Ammon's horn (tissue), 1 donor: ENCODE measurements at regions not wholly inside any gene's neighbourhood (a gene's known extent, or its start where the extent isn't known, plus 50 kb on each side); places are given as distances from the start of the nearest gene placed in this dataset.
"Not testable (repeated sequence)": the region's sequence is repeated elsewhere in the genome, so short reads cannot be mapped to it uniquely, and the experiment has no call there.

Experiments used
- DNase-seq: peaks from one replicate; pipeline ENCODE4 v3.0.0-alpha.2; 2016; ENCODE audit warnings: low spot score

DNA sequence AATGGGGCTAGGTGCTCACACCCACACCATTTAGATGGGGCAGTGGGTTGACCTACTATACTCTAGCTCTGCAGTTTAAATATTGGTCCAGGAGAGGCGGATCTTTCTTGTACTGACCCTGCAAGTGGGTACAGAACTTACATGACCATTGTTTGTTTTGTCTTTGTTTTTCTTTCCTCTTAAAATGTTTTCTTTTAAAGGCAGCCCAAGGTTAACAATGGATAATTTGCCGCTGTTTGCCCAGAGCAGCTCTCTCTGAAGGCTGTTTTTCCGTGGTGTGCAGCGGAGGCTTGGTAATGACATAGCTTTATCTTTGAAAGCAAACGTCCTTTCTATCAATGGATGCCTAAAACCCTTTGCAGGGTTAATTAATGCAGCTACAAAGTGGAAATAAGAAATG lies 133.3 kb upstream of the MEX3C start:
- DNase-seq, result no peak

DNA sequence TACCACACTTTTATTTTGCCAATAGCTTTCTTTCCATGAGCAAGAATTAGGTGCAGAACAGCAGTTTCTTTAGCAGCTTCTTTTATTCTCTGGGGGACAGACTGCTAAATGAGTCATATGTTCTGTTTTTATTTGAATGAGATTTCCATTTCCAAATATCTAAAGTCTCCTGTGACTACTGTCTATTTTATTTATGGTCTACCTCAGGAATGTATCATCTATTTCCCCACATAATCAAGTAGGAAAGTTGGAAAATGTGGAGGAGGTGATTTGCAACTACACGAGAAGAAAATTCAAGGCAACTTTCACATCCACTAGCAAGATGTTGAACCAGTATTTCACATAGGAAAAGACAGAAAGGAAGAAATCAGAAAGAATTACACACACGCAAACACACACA lies 139.9 kb upstream of the MEX3C start:
- DNase-seq, result no peak

GRCh38 chr18:51339856-51340255 lies 142.4 kb upstream of the MEX3C start:
- no peak for DNase-seq

DNA sequence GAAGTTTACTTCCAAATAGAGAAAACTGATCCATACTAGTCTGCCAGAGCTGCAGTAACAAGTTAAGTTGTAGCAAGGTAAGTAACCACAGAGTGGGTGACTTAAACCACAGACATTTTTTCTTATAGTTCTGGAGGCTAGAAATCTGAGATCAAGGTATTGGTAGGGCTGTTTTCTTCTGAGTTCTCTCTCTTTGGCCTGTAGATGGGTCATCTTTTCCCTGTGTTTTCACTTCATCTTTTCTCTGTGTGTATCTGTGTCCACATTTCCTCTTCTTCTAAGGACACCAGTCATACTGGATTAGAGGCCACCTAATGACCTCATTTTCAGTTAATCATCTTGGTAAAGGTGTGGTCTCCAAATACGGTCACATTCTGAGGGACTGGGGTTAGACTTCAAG lies 142.9 kb upstream of the MEX3C start:
- no peak for DNase-seq

GRCh38 chr18:51342815-51343214 lies 145.3 kb upstream of the MEX3C start:
- no peak for DNase-seq

DNA sequence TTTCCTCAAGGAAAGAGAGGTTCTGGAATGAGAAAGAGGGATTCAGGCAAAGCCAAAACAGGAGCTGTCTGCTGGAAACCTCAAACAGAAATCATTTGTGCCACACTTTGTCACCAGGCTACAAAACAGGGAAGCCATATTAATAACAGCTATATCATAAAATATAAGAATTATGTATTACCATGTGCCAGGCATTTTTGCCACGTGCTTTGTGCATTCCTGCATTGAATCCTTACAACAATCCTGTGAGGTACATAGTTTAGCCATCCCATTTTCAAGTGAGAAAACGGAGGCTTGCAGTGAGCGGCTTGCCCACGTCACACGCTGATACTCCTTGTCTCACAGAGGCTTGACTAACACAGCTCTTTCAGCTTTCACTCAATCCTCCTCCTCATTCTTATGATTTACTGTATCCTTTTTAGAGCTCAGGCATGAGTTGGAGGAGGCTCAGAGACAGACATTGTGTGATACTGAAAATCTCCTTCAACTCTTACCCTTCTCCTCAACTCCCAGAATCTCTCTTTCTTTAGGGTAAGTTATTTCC lies 148.4 kb upstream of the MEX3C start:
- no peak for DNase-seq

- DNase-seq, result no peak
Measured at GRCh38 chr18:51346404-51346803, 148.9 kb upstream of the MEX3C start.

GRCh38 chr18:51350081-51350480 lies 152.6 kb upstream of the MEX3C start:
- no peak for DNase-seq

DNA sequence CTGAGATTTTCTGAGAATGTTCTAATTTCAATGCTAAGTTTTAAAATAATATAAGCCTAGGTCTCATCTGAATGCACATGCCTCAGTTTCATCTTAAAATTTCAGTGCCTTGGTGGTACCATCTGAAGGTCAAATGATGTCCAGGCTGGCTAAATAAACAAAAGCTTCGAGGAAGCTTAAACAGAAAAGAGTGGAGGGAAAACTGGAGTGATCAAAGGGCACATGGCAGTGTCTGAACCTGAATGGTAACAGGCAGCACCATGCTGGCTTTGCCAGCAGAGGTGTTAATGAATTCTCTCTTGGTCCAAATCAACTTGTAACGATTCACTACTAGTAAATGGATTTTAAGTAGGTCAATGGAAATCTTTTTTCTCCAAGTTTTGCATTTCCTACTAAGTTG lies 158.4 kb upstream of the MEX3C start:
- DNase-seq, result no peak

DNA sequence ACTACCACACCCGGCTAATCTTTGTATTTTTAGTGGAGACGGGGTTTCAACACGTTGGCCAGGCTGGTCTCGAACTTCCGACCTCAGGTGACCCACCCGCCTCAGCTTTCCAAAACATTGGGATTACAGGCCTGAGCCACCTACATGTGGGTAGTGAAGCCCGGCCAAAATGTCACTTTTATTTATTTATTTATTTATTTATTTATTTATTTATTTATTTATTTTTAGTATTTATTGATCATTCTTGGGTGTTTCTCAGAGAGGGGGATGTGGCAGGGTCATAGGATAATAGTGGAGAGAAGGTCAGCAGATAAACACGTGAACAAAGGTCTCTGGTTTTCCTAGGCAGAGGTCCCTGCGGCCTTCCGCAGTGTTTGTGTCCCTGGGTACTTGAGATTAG lies 162.8 kb upstream of the MEX3C start:
- DNase-seq, result not testable (repeated sequence)

DNA sequence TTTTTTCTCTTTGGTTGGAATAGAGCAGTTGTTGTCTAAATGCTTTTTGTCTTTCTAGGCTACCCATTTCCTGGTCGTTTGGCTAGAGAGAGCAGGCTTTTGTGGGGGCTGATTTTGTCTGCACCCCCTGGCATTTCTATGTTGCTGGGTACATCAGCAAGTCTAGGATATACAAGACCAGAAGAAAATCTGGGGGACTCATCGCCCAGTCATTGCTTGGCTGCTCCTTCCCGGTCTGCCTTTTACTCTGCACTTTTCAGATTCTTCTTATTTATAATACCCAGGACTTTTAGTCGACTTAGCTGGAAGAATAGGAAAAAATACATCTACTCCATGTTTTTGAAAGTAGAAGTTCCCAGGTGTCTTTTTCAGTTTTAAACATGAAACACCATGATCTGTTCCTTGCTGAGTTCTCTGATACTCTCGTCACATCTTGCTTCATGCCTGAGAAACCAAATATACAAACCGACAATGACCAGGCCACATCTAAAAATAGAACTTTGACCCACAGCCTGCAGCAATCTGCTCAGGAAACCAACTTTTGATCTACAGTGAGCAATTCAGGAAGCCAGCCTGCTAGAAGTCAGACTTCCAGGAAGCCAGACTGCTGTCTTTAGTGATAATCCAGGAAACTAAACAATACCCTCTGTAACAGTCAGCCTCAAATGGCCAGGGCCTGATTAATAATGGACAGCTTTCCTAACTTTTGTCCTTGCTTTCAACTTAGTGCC lies 163.8 kb upstream of the MEX3C start:
- no peak for DNase-seq

DNA sequence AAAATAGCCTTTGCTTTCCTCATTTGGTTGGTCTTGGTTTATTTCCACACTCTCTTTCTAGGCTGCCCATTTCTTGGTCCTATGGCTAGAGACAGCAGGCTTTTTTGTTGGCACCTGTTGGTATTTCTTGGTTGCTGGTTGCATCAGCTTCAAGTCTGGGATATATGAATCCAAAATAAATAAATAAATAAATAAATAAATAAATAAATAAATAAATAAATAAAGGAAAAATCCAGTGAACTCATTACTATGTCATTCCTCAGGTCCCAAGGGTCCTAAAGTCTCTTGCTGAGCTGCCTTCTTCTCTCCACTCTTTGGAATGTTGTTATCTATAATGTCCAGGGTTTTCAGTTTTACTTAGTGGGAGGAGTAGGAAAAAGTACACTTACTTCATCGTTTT lies 165.9 kb upstream of the MEX3C start:
- DNase-seq, result no peak

GRCh38 chr18:51370996-51371395 lies 173.5 kb upstream of the MEX3C start:
- no peak for DNase-seq

DNA sequence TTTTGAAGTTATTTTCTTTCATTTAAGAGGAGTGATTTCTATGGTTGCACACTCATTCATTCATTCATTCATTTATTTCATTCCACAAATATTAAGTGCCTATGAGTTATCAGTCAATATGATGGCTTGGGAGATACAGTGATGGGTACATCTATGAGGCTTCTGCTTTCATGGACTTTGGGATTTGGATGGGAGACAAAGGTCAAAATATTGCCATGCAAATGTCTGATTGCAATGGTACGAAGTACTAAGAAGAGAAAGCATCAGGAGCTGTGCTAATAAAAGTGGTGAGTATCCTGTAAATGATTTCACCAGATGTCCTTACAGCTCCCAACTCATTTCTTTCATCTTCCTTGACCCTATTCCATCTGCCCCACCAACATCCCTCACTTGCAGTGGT lies 174.4 kb upstream of the MEX3C start:
- no peak for DNase-seq

DNA sequence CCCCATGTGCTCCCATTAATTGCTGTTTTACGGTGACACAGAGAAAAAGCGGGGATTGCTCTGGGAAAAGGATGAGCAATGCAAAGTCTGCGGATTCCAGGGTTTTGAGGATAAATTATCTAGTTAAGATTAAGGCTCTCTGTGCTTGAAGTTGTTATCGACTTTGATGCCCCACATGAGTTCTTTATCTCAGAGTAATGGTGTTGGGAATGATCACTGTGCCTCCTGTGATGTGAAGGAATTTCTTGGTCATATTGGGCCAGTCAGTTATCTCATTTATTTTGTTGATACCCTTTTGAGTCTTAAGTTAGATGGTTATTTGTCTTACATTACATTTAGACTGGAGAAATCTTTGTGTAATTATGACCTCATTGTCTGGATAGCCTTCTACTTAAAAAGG lies 184.6 kb upstream of the MEX3C start:
- DNase-seq, result no peak

DNA sequence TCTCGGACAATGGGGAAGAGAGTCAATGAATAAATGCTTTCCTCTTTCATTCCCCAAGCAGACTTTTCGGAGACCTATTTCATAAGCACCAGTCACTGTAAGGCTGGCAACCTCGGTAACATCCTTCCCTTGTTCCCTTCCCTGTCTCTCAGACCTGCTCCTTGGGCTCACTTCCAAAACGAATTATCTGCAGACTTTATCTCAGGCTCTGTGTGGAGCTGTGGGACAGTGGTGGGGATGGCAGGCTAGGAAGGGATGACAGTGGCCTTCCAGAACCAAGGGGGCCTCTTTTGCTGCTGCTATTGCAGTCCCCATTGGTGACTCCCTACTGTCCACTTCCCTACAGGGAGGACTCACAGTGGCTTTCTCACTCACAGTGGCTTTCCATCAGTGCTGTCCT lies 185.6 kb upstream of the MEX3C start:
- DNase-seq, result no peak

DNA sequence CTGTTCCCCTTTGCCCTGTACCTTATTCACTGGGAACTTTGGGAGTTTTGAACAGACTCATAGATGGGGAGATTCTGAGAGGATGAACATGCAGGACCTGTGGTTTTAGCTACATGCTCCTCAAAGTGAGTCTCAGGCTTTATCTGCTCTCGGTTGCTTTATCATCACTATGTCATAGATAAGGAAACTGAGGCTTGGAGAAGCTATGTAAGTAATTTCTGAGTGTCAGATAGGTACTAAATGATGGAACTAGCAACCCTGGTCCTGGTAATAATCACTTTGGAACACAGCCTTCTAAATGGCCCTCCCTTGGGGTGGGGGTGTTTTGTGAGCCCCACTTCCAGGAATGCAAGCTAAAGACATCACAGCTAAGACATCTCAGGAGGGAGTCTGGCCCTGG lies 186.2 kb upstream of the MEX3C start:
- no peak for DNase-seq

DNA sequence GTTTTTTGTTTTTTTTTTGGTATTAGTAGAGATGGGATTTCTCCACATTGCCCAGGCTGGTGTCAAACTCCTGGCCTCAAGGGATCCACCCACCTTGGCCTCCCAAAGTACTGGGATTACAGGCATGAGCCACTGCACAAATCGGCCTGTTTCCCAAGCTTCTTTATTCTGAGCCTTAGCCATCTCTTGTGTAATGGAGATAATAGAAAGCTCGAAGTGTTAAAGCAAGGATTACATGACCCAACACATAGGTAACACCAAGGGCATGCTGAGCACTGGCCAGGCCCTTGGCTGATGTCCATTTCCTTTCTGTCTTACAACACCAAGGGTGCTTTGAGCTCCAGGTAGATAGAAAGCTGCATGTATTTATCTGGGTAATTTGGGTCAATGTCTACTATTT lies 187.8 kb upstream of the MEX3C start:
- no peak for DNase-seq

- no peak for DNase-seq
Measured at GRCh38 chr18:51390702-51391101, 193.2 kb upstream of the MEX3C start.

GRCh38 chr18:51391215-51391614 lies 193.7 kb upstream of the MEX3C start:
- DNase-seq, result no peak

DNA sequence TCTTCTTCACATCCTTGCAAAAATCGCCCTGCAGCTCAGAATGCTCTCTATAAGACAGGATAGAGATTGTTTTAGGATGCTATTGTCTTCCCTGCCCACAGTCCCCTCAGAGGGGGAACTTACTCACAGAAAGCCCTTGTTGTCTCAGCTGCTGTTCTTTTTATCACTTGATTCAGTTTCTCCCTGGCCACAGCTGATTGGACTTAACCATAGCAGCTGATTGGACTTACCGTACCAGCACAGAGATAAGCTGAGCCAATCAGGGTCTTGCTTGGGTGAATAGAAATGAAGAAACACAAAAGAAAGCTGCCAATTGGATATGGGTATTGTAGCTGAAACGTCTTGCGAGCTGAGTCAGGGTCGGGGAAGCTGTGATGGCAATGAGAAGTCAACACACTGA lies 194.2 kb upstream of the MEX3C start:
- peak; percentile 84 for DNase-seq

- DNase-seq, result peak; percentile 55
Measured at GRCh38 chr18:51397347-51397962, 200.0 kb upstream of the MEX3C start.

- peak; percentile 65 for DNase-seq
Measured at GRCh38 chr18:51398104-51398503, 200.6 kb upstream of the MEX3C start.
